Endothelial cell of umbilical vein (primary cell): ENCODE measurements at regions not wholly inside any gene's neighbourhood (a gene's known extent, or its start where the extent isn't known, plus 50 kb on each side); places are given as distances from the start of the nearest gene placed in this dataset.

ENCODE experiments used
- BruUV-seq: library from RNA; stranded (reverse); fragments of 400-500 nt; replicated peaks from 2 replicates; lab custom pipeline; 2021; lab: Mats Ljungman, UMichigan
- CTCF ChIA-PET: fragments of 300-600, 350-600 bp; sonication (Branson Sonifier 250); formaldehyde crosslinking; loops from one replicate; lab custom pipeline; 2021; ENCODE audit warnings: antibody characterized with exemption, inconsistent platforms; lab: Charles Lee
- POLR2A ChIA-PET: fragments of 300-600, 350-600 bp; sonication (Branson Sonifier 250); formaldehyde crosslinking; loops from one replicate; lab custom pipeline; 2021; ENCODE audit warnings: antibody characterized with exemption, inconsistent platforms; lab: Charles Lee
- DNase-seq: peaks from one replicate; pipeline ENCODE4 v3.0.0-alpha.2; 2011; ENCODE audit warnings: low read depth, low spot score
- FAIRE-seq: peaks from 2 replicates; lab custom pipeline; 2011; peaks lifted over from hg19 to GRCh38; lab: Jason Lieb, UNC
- H2AFZ ChIP-seq: 2 replicates; pipeline ENCODE4 v1.6.0; 2012; ENCODE audit warnings: low read depth, low read length, control low read depth, inconsistent platforms
- H3K27ac ChIP-seq: 2 replicates; pipeline ENCODE4 v1.5.1; 2011; ENCODE audit warnings: low read depth, mild to moderate bottlenecking, control low read depth, low read length, moderate library complexity; ENCODE audit not compliant: insufficient read depth
- H3K27me3 ChIP-seq, 2 experiments: 2 replicates each; pipeline versions ENCODE4 v1.6.0 to v1.6.1; 2011; ENCODE audit warnings: low read length in 2 of 2, mixed read lengths in 1 of 2; ENCODE audit not compliant: control insufficient read depth in 2 of 2, insufficient read depth in 2 of 2
- H3K36me3 ChIP-seq, 2 experiments: 2 replicates in 1 of 2; 3 replicates in 1 of 2; pipeline ENCODE4 v1.5.1; 2011; ENCODE audit warnings: low read length in 2 of 2, mild to moderate bottlenecking in 1 of 2, moderate library complexity in 1 of 2; ENCODE audit not compliant: control insufficient read depth in 2 of 2, insufficient read depth in 2 of 2; ENCODE audit errors: extremely low read depth in 1 of 2
- H3K4me1 ChIP-seq: 3 replicates; pipeline ENCODE4 v1.5.1; 2011; ENCODE audit warnings: mild to moderate bottlenecking, low read length; ENCODE audit not compliant: control insufficient read depth, insufficient read depth; ENCODE audit errors: extremely low read depth
- H3K4me2 ChIP-seq: 2 replicates; pipeline ENCODE4 v1.6.1; 2011; ENCODE audit warnings: low read length, control low read depth, mixed read lengths; ENCODE audit not compliant: insufficient read depth
- H3K4me3 ChIP-seq, 3 experiments: fragments of 200-600 bp in 1 of 3; sonication (generic), shearing (Covaris generic) in 1 of 3; replicated peaks in 1 of 3; 2 replicates each; pipeline ENCODE4 v1.5.1; 2011 to 2016; ENCODE audit warnings: control low read depth in 3 of 3, low read length in 3 of 3, mild to moderate bottlenecking in 2 of 3, inconsistent platforms in 1 of 3, low read depth in 1 of 3, moderate library complexity in 1 of 3; ENCODE audit not compliant: insufficient read depth in 1 of 3
- H3K79me2 ChIP-seq: 2 replicates; pipeline ENCODE4 v1.6.0; 2012; ENCODE audit warnings: low read length, inconsistent platforms; ENCODE audit not compliant: control insufficient read depth, insufficient read depth
- H3K9ac ChIP-seq: replicated peaks from 2 replicates; pipeline ENCODE3; 2011; ENCODE audit warnings: low read length, control low read depth; ENCODE audit not compliant: insufficient read depth; ENCODE audit errors: extremely low read depth
- H3K9me1 ChIP-seq: replicated peaks from 3 replicates; pipeline ENCODE4 v1.6.0; 2011; ENCODE audit warnings: mild to moderate bottlenecking, low read length; ENCODE audit not compliant: control insufficient read depth, insufficient read depth; ENCODE audit errors: extremely low read depth
- H3K9me3 ChIP-seq: replicated peaks from 2 replicates; pipeline ENCODE4 v1.5.1; 2012; ENCODE audit warnings: low read length, inconsistent platforms; ENCODE audit not compliant: control insufficient read depth, insufficient read depth
- H4K20me1 ChIP-seq: replicated peaks from 2 replicates; pipeline ENCODE3; 2011; ENCODE audit warnings: mild to moderate bottlenecking, low read length; ENCODE audit not compliant: control insufficient read depth, insufficient read depth; ENCODE audit errors: extremely low read depth
- EZH2 ChIP-seq: IDR thresholded peaks from 2 replicates; pipeline ENCODE4 v1.6.1; 2012; ENCODE audit warnings: borderline replicate concordance, low read depth, mild to moderate bottlenecking, moderate library complexity, low read length, inconsistent platforms; ENCODE audit not compliant: severe bottlenecking
- FOS ChIP-seq: IDR thresholded peaks from 2 replicates; pipeline ENCODE4 v1.6.1; 2011; ENCODE audit warnings: mild to moderate bottlenecking, low read length, moderate library complexity, borderline replicate concordance; ENCODE audit not compliant: insufficient read depth
- GATA2 ChIP-seq: IDR thresholded peaks from 2 replicates; pipeline ENCODE4 v1.7.0; 2011; ENCODE audit warnings: low read depth, mild to moderate bottlenecking, moderate library complexity, mixed read lengths, low read length; ENCODE audit not compliant: insufficient read length, insufficient read depth
- JUN ChIP-seq: IDR thresholded peaks from 2 replicates; pipeline ENCODE4 v1.6.1; 2011; ENCODE audit warnings: borderline replicate concordance, low read depth; ENCODE audit not compliant: insufficient read length, insufficient read depth
- MYC ChIP-seq: IDR thresholded peaks from one replicate; pipeline ENCODE4 v1.6.1; 2011; ENCODE audit warnings: mild to moderate bottlenecking, low read depth, low read length
- POLR2A ChIP-seq: IDR thresholded peaks from 2 replicates; pipeline ENCODE4 v1.6.1; 2012; ENCODE audit warnings: low read depth, mild to moderate bottlenecking, control low read depth, low read length
- POLR2AphosphoS5 ChIP-seq: IDR thresholded peaks from 2 replicates; pipeline ENCODE4 v1.6.1; 2012; ENCODE audit warnings: low read depth, mild to moderate bottlenecking, control low read depth, low read length, moderate library complexity; ENCODE audit not compliant: insufficient read depth
- dilution Hi-C: fragments of 300-500 bp; cut with MboI; formaldehyde crosslinking; loops from one replicate; pipeline ENCODE4 v1.15.0; 2019; ENCODE audit warnings: low sequenced_read_pairs; ENCODE audit not compliant: extremely low pct_ligation_motif_present
- intact Hi-C: fragments of 100-400 bp; cut with micrococcal nuclease; formaldehyde crosslinking; loops from one replicate; pipeline ENCODE4 v1.10.0; 2022
- TF ChIP-seq, protein P1 (sequence below), 2 donors: IDR thresholded peaks; 1 replicate in 1 of 2; 2 replicates in 1 of 2; pipeline ENCODE4 v1.5.1; 2011; ENCODE audit warnings: low read length in 2 of 2, mild to moderate bottlenecking in 2 of 2, moderate library complexity in 2 of 2, control low read depth in 1 of 2, inconsistent platforms in 1 of 2, low read depth in 1 of 2; ENCODE audit not compliant: insufficient read depth in 1 of 2; ENCODE audit errors: extremely low read depth in 1 of 2
- TF ChIP-seq, protein P2 (sequence below): IDR thresholded peaks from 2 replicates; pipeline ENCODE4 v1.6.1; 2011; ENCODE audit not compliant: insufficient read depth, insufficient read length

- Histone ChIP-seq H3K4me1 (no peaks in the 10 kb centered on the region), H3K9ac (no peak overlapping the region), H3K4me3 (no peak overlapping the region), H3K27ac (no peak overlapping the region), H3K4me2 (no peak overlapping the region), H3K9me3 (peaks cover 2% of the 10 kb centered on the region), H3K9me1 (no peaks in the 10 kb centered on the region), H3K79me2 (no peaks in the 10 kb centered on the region), H3K36me3 (no peaks in the 10 kb centered on the region), H3K27me3 (no peaks in the 10 kb centered on the region), H4K20me1 (no peaks in the 10 kb centered on the region), H2AFZ (no peak overlapping the region)
- TF ChIP-seq MYC (no peak), POLR2A (no peak), FOS (no peak), GATA2 (no peak), EZH2 (no peak), JUN (no peak), POLR2AphosphoS5 (no peak)
- TF ChIP-seq, protein P1, sequence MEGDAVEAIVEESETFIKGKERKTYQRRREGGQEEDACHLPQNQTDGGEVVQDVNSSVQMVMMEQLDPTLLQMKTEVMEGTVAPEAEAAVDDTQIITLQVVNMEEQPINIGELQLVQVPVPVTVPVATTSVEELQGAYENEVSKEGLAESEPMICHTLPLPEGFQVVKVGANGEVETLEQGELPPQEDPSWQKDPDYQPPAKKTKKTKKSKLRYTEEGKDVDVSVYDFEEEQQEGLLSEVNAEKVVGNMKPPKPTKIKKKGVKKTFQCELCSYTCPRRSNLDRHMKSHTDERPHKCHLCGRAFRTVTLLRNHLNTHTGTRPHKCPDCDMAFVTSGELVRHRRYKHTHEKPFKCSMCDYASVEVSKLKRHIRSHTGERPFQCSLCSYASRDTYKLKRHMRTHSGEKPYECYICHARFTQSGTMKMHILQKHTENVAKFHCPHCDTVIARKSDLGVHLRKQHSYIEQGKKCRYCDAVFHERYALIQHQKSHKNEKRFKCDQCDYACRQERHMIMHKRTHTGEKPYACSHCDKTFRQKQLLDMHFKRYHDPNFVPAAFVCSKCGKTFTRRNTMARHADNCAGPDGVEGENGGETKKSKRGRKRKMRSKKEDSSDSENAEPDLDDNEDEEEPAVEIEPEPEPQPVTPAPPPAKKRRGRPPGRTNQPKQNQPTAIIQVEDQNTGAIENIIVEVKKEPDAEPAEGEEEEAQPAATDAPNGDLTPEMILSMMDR (IDR thresholded peaks at IDR 0.05; ENCODE audit: extremely low read depth in 1 of 2, insufficient read depth in 1 of 2, low read depth in 1 of 2, low read length in 2 of 2): no peak
- TF ChIP-seq, protein P2, sequence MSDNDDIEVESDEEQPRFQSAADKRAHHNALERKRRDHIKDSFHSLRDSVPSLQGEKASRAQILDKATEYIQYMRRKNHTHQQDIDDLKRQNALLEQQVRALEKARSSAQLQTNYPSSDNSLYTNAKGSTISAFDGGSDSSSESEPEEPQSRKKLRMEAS: no peak
- BruUV-seq: no TSS peak
- intact Hi-C loops: no loop called here
- dilution Hi-C loops: no loop called here
- CTCF ChIA-PET: no interaction called here
- no peak for DNase-seq
- POLR2A ChIA-PET: no interaction called here
- no peak for FAIRE-seq
Observed at GRCh38 chr18:30687501-30687900, 355.0 kb downstream of the DSC3 start.
